ENCODE measurements at regions not wholly inside any gene's neighbourhood (a gene's known extent, or its start where the extent isn't known, plus 50 kb on each side); places are given as distances from the start of the nearest gene placed in this dataset.
"Not testable (repeated sequence)": the region's sequence is repeated elsewhere in the genome, so short reads cannot be mapped to it uniquely, and the experiment has no call there.

DNA sequence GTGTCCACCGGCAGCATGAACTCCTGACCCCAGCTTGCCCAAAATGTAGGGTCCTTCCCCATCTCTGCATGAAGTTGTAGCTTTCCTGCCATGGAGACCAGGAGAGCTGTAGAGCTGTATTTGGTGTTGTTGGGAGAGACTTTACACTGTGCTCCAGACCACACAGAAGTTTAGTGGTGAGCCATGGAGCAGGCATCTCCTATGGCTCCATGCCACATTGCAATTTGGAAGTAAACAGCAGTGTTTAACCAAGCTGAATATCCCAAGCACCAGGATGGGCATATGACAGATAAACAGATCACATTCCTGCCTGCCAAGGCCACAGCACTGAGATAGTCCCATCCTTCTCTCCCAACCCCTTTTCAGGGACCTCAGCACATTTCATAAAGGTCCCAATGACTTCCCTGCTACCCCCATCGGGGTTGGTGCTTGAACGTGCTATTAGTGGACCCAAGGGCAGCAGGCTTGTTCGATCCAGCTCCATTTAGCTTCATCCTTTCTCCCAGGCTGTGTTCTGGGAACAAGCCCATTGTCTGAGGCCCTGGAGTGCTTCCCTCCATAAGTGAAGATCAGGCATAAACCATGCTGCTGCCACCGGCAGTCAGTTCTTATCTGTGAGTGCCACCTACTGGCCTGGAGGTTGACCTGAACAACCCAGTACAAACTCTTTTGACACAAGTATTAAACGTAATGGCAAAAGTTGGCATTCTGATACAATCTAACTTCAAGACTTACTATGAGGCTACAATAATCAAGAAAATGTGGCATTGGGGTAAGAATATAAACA lies 172.3 kb upstream of the ATXN7L3B start:
- DNase-seq (no peak), ATAC-seq (no peak)
- intact Hi-C loops (cut with micrococcal nuclease) = no loop called here

DNA sequence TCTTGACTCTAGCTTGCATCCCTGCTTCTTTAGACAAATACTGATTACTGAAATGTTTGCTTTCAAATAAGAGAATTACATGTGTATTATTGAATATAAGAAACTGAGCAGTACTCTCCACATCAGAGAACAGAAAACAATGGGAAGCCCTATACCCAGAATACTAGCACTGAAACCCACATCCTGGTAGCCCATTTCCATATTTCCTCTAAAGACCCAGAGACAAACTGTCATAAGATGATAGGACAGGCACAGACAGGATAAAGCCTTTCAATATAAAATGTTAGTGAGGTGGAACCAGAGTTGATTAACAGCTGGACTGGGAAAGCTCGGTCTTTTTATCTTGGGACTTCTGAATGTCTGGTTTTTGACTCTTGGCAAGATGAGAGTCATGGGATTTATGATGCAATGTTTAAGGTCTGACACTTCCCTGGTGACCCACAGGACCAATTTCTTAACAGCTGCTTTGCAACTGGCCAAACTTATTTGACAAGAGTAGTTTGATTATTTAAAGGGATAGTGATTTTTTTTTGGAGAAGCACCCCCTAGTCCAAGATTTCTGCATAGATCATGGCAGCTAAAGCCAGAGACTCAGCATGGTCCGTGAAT lies 166.9 kb upstream of the ATXN7L3B start:
- intact Hi-C loops (cut with micrococcal nuclease) = no loop called here
- DNase-seq (no peak), ATAC-seq (peak; percentile 83)

DNA sequence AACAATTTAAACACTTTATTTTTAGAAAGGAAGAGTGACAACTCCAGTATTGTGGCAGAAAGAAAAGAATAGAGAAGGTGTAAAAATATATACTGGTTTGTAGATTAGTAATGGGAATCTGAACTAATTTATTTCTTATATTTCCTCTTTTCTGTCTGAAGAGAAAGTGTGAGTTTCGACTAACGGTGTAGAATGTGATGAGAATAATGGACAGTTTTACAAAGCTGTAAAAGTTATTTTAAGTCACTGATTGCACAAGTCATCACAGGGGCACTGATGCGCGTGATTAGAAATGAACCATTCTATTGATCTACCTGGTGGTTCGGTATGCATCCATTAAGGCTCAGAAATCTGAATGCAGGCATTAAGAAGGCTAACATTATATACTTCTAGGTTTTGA lies 158.5 kb upstream of the ATXN7L3B start:
- intact Hi-C loops (cut with micrococcal nuclease) = no loop called here
- ATAC-seq (no peak), DNase-seq (no peak)

DNA sequence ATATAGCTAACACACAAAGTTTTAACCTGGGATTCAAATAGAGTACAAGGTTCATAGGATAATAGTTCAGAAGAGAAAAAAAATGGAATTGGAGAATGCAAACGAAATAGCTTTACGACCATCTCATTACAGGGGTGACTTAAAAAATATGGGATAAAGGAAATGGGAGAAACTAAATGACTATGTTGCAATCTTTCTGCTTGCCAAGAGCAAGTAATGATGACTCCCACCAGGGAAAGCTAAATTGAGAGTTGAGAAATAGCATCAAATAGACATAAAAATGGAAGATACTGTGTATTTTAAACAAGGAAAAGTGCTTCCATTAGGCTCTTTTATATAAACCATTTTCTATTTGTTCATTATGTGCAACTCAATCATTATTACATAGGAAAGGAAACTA lies 155.7 kb upstream of the ATXN7L3B start:
- ATAC-seq (peak; percentile 70), DNase-seq (no peak)
- intact Hi-C loops (cut with micrococcal nuclease) = no loop called here

DNA sequence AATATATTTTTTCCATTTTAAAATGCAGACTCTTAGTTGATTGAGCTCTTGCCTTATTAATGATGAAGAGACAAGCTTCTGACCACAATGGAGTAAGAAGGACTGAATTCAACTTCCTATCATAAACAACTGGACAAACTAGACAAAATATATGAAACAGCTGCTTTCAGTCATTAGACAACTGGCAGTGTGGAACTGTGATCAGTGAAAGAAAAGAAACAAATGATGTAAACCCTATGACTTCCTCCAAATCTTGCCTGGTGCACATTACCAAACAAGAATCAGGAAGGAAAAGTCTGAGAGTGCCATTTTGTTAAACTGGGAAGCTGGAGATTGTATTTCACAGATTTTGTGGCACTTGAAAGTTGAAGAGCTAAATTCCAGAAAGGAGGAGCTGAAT lies 154.7 kb upstream of the ATXN7L3B start:
- DNase-seq (no peak), ATAC-seq (peak; percentile 74)
- intact Hi-C loops (cut with micrococcal nuclease) = no loop called here

DNA sequence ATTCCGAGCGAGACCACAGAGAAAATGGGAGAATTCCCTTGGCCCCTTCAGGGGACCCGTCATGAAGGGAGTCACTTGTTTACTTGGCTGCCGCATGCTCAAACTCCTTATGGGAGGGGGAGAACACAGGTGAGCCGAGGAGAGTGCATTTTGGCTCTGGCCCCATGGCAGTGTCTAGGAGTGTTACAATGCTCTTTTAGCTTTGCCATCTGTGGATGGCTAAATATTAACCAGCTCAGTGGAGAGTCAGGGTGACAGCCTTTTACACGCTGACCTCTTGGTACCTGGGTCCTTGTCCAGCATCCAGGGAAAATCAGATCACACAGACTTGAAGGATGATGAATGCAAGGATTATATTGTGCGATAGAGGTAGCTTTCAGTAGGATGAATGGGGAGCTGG lies 146.4 kb upstream of the ATXN7L3B start:
- no peak for ATAC-seq
- intact Hi-C loops (cut with micrococcal nuclease) = no loop called here
- no peak for DNase-seq

DNA sequence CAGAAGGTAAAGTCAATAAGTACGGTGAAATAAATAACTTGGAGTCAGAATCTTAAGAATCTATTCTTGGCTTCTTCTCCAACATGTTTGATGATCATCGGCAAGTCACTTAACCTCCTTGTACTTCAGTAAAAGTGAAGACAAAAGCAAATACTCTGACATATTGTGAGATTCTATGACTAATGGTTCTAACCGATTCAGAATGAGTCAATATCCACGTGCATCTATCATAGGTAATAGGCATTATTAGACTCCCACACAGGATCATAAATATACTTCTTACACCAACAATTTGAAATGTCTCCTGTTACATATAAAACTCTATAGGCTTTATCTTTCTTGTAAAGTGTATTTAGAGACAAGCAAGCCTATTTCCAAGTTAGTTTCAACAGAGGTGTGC lies 144.4 kb upstream of the ATXN7L3B start:
- DNase-seq = no peak
- intact Hi-C loops (cut with micrococcal nuclease) = no loop called here
- no peak for ATAC-seq

DNA sequence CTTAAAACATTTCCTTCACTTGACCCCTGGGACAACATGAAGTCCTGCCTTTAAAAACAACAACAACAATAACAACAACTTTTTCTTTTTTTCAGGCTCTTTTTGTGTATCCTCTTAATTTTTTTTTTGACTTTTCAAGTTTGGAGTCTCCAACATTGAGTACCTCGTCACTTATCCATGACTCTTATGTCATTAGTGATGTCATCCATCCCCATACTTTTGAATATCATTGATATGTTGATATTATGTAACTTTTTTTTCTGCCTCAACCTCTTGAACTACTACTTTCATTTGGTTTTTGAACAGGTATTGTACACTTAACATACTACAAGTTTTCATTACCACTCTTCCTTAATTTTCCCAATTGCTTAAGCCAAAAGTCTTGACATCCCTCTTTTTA lies 143.0 kb upstream of the ATXN7L3B start:
- ATAC-seq = no peak
- no peak for DNase-seq
- intact Hi-C loops (cut with micrococcal nuclease) = no loop called here

DNA sequence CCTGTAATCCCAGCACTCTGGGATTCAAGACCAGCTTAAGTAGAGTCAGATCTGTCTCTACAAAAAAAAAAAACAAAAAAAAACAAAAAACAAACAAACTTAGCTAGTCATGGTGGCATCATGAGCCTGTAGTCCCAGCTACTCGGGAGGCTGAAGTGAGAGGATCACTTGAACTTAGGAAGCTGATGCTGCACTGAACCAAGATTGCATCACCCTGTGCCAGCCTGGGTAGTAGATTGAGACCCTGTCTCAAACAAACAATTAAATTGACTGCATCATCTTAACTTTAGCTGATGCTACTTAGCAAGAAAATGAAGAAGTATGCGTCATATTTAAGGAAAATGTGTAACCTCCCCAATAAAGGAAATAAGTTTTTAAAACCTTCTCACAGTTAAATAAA lies 136.6 kb upstream of the ATXN7L3B start:
- DNase-seq (no peak), ATAC-seq (no peak)
- intact Hi-C loops (cut with micrococcal nuclease) = no loop called here

DNA sequence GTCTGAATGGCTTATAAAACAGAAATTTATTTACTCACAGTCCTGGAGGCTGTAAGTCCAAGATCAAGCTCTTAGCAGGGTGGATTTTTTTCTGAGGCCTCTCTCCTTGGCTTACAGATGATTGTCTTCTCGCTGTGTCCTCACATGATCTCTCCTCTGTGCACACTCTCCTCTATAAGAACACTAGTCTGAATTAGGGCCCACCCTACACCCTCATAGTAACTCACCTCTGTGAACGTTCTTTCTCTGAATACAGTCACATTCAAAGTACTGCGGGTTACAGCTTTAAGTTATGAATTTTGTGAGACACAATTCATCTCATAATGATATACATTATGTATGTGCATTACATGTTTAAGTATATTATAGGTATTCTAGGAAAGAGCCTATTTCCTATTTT lies 135.7 kb upstream of the ATXN7L3B start:
- DNase-seq = no peak
- ATAC-seq = no peak
- intact Hi-C loops (cut with micrococcal nuclease) = no loop called here

DNA sequence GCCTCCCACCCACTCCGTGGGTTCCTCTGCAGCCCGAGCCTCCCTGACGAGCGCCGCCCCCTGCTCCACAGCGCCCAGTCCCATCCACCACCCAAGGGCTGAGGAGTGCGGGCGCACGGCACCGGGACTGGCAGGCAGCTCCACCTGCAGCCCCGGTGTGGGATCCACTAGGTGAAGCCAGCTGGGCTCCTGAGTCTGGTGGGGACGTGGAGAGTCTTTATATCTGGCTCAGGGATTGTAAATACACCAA lies 134.5 kb upstream of the ATXN7L3B start:
- DNase-seq; ATAC-seq; intact Hi-C loops (cut with micrococcal nuclease): not testable (repeated sequence)

DNA sequence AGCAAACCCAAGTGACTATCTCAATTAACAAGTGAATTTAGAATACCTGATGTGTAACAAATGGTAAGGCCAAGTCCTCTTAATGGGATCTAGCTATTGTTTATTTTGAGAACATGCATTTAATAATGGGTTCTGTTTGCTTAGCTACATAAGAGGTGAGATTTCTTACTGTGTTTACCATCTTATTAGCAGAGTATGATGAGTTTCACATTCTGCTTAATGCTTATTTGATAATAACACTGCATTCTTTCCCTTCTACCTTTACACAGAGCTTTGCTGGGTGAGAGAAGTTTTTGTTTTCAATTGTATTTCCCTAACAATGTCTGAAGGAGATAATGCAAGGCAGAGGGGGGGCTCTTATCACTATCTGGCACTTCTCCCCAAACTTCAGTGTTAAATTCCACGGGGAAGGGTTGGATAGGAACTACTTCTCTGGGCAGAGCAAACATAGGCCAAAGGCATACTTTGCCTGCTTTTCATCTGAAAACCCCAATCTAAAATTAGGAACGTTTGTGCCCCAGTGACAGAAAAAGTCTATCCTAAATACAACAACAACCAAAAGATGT lies 129.0 kb upstream of the ATXN7L3B start:
- ATAC-seq (no peak), DNase-seq (no peak)
- intact Hi-C loops (cut with micrococcal nuclease) = no loop called here

DNA sequence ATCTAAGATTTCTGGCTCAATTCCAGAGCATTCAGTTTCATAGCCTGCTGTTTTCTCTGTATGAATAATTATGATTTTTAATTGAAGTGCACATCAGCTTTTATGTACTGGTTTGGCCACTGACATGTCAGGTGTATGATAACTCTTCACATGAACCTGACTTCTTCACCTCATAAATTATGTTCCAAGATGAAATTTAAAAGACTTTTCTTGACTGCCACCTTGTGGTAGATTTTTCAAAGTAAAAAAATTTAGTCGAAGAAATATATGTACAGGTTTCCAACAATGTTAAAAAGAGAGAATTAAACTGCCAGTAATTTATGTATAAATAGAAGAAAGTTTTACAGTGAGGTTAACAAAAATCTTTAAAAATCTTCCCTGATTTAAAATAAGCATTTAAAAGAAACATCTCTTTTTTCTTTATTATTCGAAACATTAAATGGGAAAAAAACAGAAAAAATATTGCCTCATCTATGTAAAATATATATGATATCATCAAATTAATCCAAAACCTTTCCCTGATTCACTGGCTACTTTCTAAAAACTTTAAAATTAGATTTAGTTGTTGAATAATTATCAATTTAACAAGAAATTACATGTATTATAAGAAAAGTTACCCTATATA lies 124.9 kb upstream of the ATXN7L3B start:
- no peak for ATAC-seq
- no peak for DNase-seq
- intact Hi-C loops (cut with micrococcal nuclease) = no loop called here

DNA sequence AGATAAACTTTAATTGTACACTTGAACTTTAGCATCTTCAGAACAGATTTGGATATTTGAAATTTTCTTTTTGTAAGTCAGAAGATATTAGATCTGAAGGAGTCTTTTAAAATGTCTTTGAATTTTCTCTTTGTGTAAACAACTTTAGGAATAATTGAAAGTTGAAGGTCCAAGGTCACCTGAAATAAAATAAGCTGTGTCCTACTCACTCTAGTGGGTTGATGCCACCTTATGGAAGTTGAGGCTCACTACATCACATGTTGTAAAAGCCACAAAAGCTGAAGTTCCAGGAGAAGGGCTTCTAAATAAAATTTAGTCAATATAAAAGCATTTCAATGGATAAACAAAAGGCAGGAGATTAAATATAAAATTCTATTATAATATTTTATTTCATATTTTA lies 122.0 kb upstream of the ATXN7L3B start:
- DNase-seq (no peak), ATAC-seq (no peak)
- intact Hi-C loops (cut with micrococcal nuclease) = no loop called here

DNA sequence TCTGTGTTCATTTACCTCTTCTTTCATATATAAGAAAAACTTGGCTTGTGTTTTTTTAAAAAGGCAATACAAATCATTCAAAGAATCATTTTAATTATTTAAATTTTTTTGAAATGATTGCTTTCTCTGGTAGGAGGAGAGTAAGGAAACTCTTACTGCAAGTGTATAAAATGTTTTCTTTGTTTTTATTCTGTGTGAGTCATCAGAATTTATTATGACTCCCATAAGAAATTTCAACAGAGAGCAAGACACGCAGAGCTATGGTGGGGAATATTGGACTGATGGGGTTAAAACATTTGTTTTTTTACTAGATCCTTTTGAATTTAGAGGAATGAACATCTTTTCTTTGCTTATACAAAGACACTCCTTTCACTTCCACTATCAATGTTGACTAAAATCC lies 119.1 kb upstream of the ATXN7L3B start:
- no peak for ATAC-seq
- intact Hi-C loops (cut with micrococcal nuclease) = no loop called here
- no peak for DNase-seq

DNA sequence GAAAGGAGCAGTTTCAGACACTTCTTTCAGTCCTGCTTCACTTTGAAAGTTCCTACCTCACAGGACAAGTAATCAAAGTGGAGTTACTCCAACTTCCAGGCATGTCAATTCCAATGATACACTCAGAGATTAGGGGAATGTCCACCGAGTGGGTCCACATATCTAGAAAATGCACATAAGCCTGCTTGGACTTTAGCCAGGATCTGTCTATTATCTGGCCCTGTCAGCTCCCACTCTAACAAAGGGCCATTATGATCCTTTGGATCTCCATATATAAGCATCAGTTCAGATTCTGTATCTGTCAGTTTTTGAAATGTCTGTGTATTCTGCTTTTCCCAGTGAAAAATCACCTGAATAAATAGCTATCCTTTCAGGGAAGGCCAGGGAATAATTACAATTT lies 112.9 kb upstream of the ATXN7L3B start:
- intact Hi-C loops (cut with micrococcal nuclease) = no loop called here
- ATAC-seq (no peak), DNase-seq (no peak)

DNA sequence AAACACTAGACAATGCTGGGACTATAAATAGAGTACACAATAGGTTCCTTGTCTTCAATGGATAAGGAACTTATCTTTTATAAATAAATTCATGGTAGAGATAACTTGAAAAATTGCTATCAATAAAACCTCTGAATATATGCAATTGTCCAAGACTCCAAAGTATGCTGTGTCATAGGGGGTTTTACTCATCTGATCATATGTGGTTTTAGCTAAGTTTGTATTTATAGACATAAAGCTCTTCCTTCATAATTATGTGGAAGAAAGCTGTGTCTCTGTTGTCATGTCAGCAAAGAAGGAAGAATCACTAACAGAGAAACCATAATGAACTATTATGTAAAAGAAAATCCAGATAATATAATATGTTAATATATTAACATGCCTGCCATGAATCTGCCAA lies 111.5 kb upstream of the ATXN7L3B start:
- intact Hi-C loops (cut with micrococcal nuclease) = no loop called here
- no peak for DNase-seq
- ATAC-seq = no peak

DNA sequence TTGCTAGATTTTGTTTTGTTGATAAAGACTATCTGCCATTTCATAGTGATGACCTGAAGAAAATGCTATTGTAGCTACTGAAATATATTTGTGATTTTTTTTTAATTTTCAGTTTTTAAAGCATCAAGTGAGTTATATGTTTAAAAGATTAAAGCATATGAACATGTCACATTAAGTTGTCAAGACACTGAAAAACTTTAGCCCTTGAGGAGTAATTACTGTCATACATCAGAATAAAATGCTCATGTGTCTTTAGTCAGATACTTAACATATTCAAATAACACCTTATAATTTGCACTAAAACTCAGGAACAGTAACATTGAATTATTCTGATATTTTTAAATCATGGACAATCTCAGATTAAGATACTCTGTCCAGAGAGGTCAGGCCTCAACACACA lies 108.1 kb upstream of the ATXN7L3B start:
- DNase-seq (no peak), ATAC-seq (no peak)
- intact Hi-C loops (cut with micrococcal nuclease) = no loop called here

DNA sequence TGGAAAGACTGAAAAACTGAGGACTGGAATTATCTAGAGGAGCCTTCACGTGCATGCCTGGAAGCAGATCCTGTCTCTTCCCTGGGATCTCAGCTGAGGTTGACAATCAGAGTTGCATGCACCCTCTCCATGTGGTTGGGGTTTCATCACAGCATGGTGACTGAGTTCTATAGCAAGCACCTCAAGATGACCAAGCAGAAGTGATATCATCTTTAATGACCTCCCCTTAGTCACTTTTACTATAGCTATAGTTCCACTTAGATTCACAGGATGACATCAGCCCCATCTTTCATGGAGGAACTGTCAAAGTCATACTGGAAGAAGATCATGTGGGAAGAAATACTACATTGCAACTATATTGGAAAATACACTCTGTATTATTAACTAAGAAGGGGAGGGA lies 105.8 kb upstream of the ATXN7L3B start:
- DNase-seq (no peak), ATAC-seq (no peak)
- intact Hi-C loops (cut with micrococcal nuclease) = no loop called here

DNA sequence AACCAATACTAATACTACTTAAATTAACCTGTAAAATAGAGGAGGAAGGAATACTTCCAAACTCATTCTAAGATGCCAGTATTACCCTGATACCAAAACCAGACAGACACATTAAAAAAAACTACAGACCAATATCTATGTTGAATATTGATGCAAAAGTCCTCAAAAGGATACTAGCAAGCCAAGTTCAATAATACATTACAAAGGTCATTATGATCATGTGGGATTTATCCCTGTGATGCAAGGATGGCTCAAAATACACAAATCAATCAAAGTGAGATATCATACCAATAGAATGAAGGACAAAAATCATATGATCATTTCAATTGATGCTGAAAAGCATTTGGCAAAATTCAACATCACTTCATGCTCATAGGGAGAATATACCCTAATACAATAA lies 97.2 kb upstream of the ATXN7L3B start:
- ATAC-seq (no peak), DNase-seq (no peak)
- intact Hi-C loops (cut with micrococcal nuclease) = no loop called here

DNA sequence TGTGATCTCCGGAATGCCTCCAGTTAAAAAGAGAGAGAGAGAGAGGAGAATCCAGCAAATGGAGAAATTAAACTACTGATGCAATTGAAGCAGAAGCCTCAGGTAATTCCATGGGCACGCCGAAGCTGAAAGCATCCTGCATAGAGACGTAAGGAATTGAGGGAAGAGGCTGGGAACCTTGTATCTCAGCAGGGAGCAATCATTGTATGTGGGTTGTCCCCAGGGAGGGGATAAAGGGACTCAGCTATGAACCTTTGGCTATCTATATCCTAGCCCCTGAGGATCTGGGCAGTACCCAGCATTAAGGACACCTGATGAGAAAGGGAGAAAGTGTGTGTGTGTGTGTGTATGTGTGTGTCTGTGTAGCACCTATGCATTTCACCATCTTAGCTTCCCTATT lies 95.8 kb upstream of the ATXN7L3B start:
- ATAC-seq (no peak), DNase-seq (no peak)
- intact Hi-C loops (cut with micrococcal nuclease) = no loop called here
